Heart right ventricle (tissue), 16 donors: ENCODE measurements at regions not wholly inside any gene's neighbourhood (a gene's known extent, or its start where the extent isn't known, plus 50 kb on each side); places are given as distances from the start of the nearest gene placed in this dataset.

Experiments used
- ATAC-seq, 8 donors: fragments of 200-7000 bp; cut with Tn5 transposase; one replicate each; pipeline ENCODE4 v1.9.1; 2020; ENCODE audit warnings: mild to moderate bottlenecking in 8 of 8, moderate library complexity in 8 of 8, moderate number of reproducible peaks in 1 of 8
- DNase-seq, 2 donors: peaks; one replicate each; pipeline ENCODE4 v3.0.0-alpha.2; 2020
- H3K27ac ChIP-seq, 10 donors: fragments of 200-600 bp; sonication (generic) in 2 of 10; one replicate each; pipeline versions ENCODE4 v1.5.0 to v1.8.0; 2020 to 2022; ENCODE audit warnings: mild to moderate bottlenecking in 3 of 10
- H3K27me3 ChIP-seq, 7 donors: fragments of 200-600 bp; one replicate each; pipeline ENCODE4 v1.8.0; 2021 to 2022; ENCODE audit warnings: mild to moderate bottlenecking in 2 of 7
- H3K36me3 ChIP-seq, 9 donors: fragments of 200-600 bp; sonication (generic) in 1 of 9; one replicate each; pipeline versions ENCODE4 v1.5.0 to v1.8.0; 2020 to 2022; ENCODE audit warnings: mild to moderate bottlenecking in 2 of 9
- H3K4me1 ChIP-seq, 9 donors: fragments of 200-600 bp; sonication (generic) in 1 of 9; one replicate each; pipeline versions ENCODE4 v1.5.0 to v1.8.0; 2020 to 2022; ENCODE audit warnings: mild to moderate bottlenecking in 4 of 9
- H3K4me3 ChIP-seq, 10 donors: fragments of 200-600 bp; sonication (generic) in 2 of 10; one replicate each; pipeline versions ENCODE4 v1.5.0 to v1.8.0; 2020 to 2022; ENCODE audit warnings: mild to moderate bottlenecking in 7 of 10, moderate library complexity in 2 of 10
- H3K9me3 ChIP-seq, 11 donors: fragments of 200-600 bp in 10 of 11; sonication (generic) in 2 of 11; one replicate each; pipeline versions ENCODE4 v1.5.0 to v1.8.0; 2013 to 2022; ENCODE audit warnings: mild to moderate bottlenecking in 2 of 11, control low read depth in 1 of 11, moderate library complexity in 1 of 11
- WGBS, 2 donors: extraction: QIAGEN DNeasy Blood & Tissue Kit; methylation state at CpG; one replicate each; pipeline ENCODE4 v1.1.7; 2013; ENCODE audit warnings: inconsistent platforms in 1 of 2; 5-methylcytosine and 5-hydroxymethylcytosine counted together
- intact Hi-C, 10 donors: fragments of 100-400 bp; cut with DNase I; formaldehyde crosslinking; loops; one replicate each; pipeline versions ENCODE4 v1.11.1 to v1.14.2; 2022
- TF ChIP-seq, protein P1 (sequence below), 9 donors: fragments of 200-600 bp; sonication (generic) in 2 of 9; IDR thresholded peaks; one replicate each; pipeline versions ENCODE4 v1.5.0 to v1.8.0; 2021 to 2022; ENCODE audit warnings: antibody characterized with exemption in 9 of 9, mild to moderate bottlenecking in 5 of 9, moderate library complexity in 1 of 9
- donor health status: Arrhythmogenic right ventricular cardiomyopathy.
- donor health status: ischemic (EF 13 %, LVEDD 7.1; RV severe dilation, severe dysfunction).
- donor health status: healthy with polysubstance abuse.
- donor health status: DM: no; HTN: yes; CAD: no.
- donor health status: DM: no; HTN: no; CAD: no.
- donor health status: ischemic (EF 25% LVEDD 6.9; RV normal size, moderate dysfunction).
- donor health status: ischemic (EF 25% LVEDD 5.7; RV mildly dilated, moderate dysfunction).
- donor health status: healthy.
- donor health status: DM: yes; HTN: yes; CAD: no.
- donor health status: Ischemic cardiomyopathy.
- donor health status: ischemic (EF 35%, LVEDD 5.7; RV mildly dilated, moderate dysfunction).
- donor health status: nonischemic (EF 11% LVEDD 7.7; RV severe dilation, severe dysfunction).
- donor health status: DM: yes; HTN: yes; CAD: no.
- donor health status: PGD.
- donor health status: ischemic (EF 29% LVEDD 5.4; RV normal size, mild dysfunction).
- donor health status: nonischemic (EF 23%, LVEDD 6.1; RV moderate dilation, normal function).

DNA sequence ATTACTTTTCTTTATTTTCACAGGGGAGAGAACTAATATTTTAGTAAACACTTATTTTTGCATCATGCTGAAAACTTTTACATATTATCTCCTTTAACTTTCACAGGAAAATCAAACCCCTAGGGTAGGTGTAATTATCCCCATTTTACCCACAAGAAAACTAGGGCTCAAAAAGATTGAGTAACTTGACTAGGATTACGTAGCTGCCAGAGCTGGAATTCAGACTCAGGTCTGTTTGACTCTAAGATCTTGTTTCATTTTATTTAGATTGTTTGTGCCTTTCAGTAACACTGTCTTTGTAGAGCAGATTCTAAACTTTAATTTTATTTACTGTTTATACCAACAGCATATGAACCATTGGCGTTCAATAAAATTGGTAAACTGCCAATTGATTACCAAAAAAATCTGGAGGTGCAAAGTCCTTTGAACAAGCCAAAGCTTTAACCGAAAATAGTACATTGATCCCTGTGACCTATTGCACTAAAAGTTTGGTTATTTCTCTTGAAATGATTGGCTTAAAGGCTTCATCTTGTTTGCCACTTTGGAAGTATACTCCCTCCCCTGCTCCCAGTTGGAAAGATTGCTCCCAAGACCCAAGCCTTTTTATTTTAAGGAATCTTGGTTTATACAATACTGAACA, 71.0 kb upstream of the WDR26 start:
- no peaks in the 10 kb centered on the region for H3K9me3 ChIP-seq
- no peak for ATAC-seq
- peaks cover 21 to 52% (median 29%) of the 10 kb centered on the region in 9 donors for H3K4me1 ChIP-seq
- H3K4me3 ChIP-seq = no peak overlapping the region
- 77 to 81% methylated on average over 3 of the region's 3 CpGs for WGBS, 2 donors
- intact Hi-C loops = no loop called here
- no peak for DNase-seq
- H3K36me3 ChIP-seq = no peaks in the 10 kb centered on the region
- no peaks in the 10 kb centered on the region for H3K27me3 ChIP-seq
- TF ChIP-seq, protein P1, sequence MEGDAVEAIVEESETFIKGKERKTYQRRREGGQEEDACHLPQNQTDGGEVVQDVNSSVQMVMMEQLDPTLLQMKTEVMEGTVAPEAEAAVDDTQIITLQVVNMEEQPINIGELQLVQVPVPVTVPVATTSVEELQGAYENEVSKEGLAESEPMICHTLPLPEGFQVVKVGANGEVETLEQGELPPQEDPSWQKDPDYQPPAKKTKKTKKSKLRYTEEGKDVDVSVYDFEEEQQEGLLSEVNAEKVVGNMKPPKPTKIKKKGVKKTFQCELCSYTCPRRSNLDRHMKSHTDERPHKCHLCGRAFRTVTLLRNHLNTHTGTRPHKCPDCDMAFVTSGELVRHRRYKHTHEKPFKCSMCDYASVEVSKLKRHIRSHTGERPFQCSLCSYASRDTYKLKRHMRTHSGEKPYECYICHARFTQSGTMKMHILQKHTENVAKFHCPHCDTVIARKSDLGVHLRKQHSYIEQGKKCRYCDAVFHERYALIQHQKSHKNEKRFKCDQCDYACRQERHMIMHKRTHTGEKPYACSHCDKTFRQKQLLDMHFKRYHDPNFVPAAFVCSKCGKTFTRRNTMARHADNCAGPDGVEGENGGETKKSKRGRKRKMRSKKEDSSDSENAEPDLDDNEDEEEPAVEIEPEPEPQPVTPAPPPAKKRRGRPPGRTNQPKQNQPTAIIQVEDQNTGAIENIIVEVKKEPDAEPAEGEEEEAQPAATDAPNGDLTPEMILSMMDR (IDR thresholded peaks at IDR 0.05) = no peak
- no peak overlapping the region for H3K27ac ChIP-seq

DNA sequence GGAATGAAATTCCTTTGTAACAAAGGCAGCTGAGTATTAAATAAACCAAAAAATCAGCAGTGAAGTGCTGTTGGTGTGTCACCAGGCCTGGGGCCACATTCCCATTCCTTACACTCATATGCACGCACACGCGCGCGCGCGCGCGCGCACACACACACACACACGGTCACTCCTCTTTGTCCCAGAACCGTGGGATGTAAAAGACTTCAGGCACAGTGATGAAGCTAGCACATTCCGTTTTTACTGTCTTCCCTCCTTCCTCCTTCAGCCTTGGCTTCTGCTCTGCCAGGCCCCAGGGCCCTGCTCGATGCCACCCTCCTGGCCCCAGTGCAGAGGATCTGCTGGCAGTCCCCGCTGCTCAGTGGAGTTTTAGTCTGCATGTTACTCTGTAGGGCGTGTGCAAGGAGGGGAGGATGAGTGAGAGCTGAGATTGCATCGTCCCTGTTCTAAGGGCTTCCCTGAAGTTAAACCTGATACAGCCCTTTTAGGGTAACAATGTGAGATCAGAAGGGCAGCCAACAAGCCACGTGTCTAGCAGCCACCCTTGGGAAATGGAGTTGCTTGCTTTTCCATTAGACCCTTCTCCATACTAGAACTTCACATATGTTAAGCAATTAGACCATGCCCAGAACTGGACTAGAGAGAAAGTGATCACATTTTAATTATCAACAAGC, 71.7 kb upstream of the WDR26 start:
- no peaks in the 10 kb centered on the region for H3K36me3 ChIP-seq
- no peak overlapping the region for H3K4me3 ChIP-seq
- H3K27ac ChIP-seq = no peak overlapping the region
- no peaks in the 10 kb centered on the region for H3K27me3 ChIP-seq
- intact Hi-C loops = no loop called here
- DNase-seq = no peak
- ATAC-seq = no peak
- 74 to 76% methylated on average over 18 of the region's 18 CpGs for WGBS, 2 donors
- TF ChIP-seq, protein P1 (IDR thresholded peaks at IDR 0.05) = no peak
- no peaks in the 10 kb centered on the region for H3K9me3 ChIP-seq
- peaks cover 21 to 52% (median 29%) of the 10 kb centered on the region in 9 donors for H3K4me1 ChIP-seq

DNA sequence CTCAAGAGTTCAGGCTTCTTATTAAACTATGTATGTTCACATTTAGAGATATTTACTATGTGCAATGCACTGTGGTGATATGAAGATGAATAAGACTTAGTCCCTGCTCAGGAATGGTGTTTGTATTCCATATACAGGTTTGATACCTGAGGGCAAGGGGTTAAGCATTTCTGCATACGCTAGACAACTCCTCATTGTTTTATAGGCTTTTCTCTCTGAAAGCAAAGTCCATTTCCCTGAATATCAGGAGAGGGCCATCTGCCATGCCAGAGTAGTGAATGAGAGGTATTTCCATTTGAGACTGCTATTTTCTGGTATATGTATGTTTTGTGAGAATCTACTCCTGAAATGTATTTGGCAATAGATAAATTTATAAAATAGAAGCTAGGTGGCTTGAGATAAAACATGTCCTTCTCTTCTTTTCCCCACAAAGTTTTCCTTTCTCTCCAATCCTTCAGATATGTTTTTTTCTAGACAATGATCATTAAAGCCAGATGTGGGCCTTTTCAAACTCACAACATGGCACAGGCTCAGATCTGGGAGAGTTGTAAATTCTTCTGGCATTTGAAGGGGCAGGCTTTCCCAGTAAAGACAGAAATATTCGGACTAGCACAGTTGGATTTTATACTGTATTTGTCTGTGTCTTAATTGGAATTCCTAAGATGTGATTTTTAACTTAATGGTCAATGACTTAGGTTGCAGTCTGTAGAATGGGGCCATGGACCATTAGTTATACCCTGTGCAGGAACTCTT, 73.3 kb upstream of the WDR26 start:
- Histone ChIP-seq H3K9me3 (no peaks in the 10 kb centered on the region), H3K27ac (no peak overlapping the region), H3K27me3 (no peaks in the 10 kb centered on the region), H3K4me3 (no peak overlapping the region), H3K36me3 (no peaks in the 10 kb centered on the region), H3K4me1 (peaks cover 15 to 38% (median 17%) of the 10 kb centered on the region in 9 donors)
- ATAC-seq = no peak
- whole genome bisulfite sequencing, 2 donors = 77 to 83% methylated on average over 2 of the region's 2 CpGs
- TF ChIP-seq, protein P1 (IDR thresholded peaks at IDR 0.05) = no peak
- intact Hi-C loops = no loop called here
- DNase-seq = no peak

DNA sequence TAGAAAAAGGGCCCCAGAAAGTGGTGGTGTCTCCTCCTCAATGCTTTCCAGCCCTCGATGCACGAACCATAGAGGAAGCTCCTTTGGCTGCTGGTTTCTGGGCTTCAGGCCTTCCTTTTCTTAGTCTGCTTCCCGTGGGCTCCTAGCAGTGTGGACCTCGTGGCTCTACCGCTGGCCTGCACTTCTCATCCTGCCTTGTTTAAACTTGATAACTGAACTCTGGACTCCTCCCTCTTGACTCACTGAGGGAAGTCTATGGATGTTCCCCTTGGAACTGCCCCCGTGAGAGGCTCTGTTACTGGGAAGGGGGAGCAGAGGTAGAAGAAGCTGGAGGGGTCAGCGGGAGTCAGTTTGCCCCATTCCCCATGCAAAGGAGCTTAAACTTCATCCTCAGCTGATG, 75.3 kb upstream of the WDR26 start:
- ATAC-seq (no peak), DNase-seq (no peak)
- Histone ChIP-seq H3K27me3 (no peaks in the 10 kb centered on the region), H3K36me3 (no peaks in the 10 kb centered on the region), H3K9me3 (no peaks in the 10 kb centered on the region), H3K4me3 (no peak overlapping the region), H3K4me1 (peaks cover 0 to 24% (median 0%) of the 10 kb centered on the region in 9 donors), H3K27ac (no peak overlapping the region)
- intact Hi-C loops = loop anchor here in 6 of 10 donors (5.0 to 10.0 kb wide), 6 partner anchors 125 to 417 kb away; partner anchors contain the start of gene DNAH14 (in 1 of the 6)
- TF ChIP-seq, protein P1 (IDR thresholded peaks at IDR 0.05) = no peak
- WGBS, 2 donors = 57 to 64% methylated on average over 7 of the region's 7 CpGs
